HG03457 (cell line): ENCODE measurements at regions not wholly inside any gene's neighbourhood (a gene's known extent, or its start where the extent isn't known, plus 50 kb on each side); places are given as distances from the start of the nearest gene placed in this dataset.
"Not testable (repeated sequence)": the region's sequence is repeated elsewhere in the genome, so short reads cannot be mapped to it uniquely, and the experiment has no call there.

Experiments
- ATAC-seq: cut with Tn5 transposase; IDR thresholded peaks from one replicate; pipeline ENCODE4 v1.9.1; 2021; ENCODE audit warnings: moderate number of reproducible peaks; ENCODE audit not compliant: unreplicated experiment

DNA sequence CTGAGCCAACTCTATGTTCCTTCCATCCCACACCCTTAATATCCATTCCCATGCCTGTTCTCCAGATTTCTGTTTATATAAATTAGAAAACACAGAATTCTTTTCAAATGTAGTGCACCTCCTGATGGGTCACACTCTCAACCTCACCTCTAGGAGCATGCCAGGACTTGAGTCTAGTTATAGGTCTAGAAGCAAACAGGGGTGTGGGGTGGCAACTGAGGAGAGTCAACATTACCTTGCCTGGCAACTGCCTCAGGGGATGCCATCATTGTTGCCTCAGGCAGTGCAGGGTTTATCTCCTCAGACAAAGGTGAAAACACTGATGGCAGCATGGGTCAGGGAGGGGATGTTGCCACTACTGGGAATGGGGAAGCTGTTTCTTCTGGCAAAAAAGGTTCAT is 181.0 kb upstream of the IPO5 start:
- not testable (repeated sequence) for ATAC-seq

DNA sequence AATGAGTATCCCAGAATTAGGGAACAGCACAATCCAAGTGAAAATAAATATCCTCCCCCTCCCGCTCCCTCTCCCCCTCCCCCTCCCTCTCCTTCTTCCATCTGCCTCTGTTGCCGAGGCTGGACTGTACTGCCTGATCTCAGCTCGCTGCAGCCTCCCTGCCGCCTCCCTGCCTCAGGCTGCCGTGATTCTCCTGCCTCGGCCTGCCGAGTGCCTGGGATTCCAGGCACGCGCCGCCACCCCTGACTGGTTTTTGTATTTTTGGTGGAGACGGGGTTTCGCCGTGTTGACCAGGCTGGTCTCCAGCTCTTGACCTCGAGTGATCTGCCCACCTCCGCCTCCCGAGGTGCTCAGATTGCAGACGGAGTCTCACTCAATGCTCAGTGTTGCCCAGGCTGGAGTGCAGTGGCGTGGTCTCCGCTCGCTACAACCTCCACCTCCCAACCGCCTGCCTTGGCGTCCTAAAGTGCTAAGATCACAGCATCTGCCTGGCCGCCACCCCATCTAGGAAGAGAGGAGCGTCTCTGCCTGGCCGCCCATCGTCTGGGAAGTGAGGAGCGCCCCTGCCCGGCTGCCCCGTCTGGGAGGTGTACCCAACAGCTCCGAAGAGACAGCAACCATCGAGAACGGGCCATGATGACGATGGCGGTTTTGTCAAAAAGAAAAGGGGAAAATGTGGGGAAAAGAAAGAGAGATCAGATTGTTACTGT is 178.9 kb upstream of the IPO5 start:
- not testable (repeated sequence) for ATAC-seq

DNA sequence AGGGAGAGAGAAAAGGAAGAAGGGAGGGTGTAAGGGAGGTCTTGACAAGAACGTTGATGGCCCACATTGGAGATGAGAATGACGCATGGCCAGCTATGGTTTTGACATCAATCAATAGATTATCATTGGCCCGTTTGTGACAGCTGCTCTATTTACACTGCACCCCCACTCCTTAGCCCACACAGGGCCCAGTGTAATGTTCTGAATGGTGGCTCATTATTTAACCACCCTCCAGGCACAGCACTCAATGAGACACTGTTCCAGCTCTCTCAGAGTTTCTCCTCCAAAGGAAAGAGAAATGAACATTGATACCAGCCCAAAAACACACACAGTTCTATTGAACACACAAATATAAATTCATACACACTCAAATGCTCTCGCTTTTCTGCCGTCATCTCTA is 173.0 kb upstream of the IPO5 start:
- no peak for ATAC-seq

DNA sequence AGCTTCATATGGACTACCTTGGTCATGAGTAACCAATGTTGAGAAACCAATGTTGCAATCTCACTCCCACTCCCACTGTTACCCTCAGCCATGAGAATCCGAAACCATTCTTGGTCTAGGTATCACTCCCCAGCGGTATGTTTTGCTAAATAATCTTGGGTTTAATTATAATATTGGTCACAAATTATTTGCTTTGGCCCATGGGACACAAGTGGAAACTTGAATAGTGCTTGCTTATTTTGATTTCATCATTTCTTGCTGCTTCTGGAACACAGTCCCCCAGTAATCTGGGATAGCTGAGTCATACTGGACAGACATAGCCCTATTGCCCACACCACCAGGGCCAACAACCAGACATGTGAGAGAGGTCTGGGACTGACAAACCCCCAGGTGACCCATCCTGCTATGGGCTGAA is 171.6 kb upstream of the IPO5 start:
- no peak for ATAC-seq

DNA sequence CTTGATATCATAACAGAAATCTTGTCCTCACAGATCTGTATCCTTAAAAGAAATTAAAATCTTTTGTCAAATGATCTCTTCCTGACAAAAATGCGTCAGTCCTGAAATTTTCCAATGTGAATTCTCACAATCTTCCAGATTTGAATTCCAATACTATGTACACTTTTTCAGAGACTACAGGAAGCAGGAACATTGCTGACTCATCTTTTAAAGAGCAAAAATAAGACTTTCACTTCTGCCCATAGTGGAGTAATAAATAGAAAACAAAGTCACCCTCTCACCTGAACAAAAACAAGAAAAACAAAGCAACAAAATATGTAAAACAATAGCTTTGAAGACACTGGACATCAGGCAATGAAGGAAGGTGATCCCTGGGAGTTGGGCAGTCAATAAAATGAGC is 167.0 kb upstream of the IPO5 start:
- no peak for ATAC-seq

DNA sequence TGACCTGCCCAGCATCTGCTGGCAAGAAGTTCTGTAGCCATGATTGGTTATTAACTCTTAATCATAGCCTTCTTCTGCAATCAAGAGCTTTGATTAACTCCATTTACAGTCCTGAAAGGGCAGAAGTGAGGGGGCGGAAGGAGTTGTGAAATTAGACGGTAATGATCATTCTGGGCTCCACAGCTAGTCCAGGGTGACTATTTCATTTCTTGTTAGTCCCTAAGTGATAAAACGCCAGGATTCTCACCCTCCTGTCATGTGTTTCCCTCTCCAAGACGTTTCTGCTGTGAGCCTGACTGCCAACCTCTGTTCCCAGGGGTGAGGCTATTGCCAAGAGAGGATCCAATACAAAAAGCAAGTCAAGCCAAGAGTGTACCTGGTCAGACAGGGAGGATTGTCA is 155.9 kb upstream of the IPO5 start:
- ATAC-seq: no peak

DNA sequence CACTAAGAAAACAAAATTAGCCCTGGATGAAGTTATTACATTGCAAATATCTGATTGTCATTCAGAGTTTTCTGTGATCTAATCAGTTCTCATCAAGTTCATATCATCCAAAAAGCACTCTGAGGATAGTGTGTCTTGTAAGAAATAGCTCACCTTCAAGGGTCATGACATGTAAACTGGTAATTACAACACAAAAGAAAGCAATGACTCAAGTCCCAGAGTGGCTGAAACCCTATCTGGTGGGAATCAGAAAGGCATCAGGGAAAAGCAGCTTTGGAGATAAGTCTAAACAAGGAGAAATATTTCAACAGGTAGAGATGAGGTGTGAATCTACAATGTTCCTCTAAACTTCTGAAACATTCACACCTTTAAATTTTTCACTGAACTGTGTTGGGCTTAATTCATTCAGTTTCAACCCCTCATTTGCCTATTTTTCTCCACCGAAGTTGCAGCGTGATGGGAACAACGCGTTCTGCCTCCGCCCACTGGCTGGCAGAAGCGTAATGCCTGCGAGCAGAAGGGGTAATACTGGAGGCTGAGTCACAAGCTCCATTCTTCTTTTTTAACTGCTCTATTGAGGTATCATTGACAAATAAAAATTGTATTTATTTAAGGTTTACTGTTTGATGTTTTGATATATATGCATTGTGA is 155.2 kb upstream of the IPO5 start:
- ATAC-seq: no peak

DNA sequence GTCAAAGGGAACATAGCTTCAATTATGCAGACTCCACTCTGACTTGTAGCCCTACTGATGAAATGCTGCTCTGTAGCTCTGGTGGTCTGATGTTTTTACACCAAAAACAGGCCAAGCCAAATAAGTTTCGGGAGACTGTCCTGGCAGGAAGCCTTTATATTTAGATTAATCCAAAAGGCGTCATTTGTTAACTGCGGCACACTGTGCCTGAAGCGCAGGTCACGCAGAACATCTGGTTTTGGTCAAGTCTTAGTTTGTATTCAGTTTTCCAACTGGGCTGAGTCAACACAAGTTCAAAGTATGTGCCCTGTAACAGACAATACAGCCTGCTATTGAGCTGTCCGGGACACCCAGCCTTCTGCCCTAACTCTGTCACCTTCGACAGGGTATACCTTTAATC is 154.6 kb upstream of the IPO5 start:
- ATAC-seq: no peak

DNA sequence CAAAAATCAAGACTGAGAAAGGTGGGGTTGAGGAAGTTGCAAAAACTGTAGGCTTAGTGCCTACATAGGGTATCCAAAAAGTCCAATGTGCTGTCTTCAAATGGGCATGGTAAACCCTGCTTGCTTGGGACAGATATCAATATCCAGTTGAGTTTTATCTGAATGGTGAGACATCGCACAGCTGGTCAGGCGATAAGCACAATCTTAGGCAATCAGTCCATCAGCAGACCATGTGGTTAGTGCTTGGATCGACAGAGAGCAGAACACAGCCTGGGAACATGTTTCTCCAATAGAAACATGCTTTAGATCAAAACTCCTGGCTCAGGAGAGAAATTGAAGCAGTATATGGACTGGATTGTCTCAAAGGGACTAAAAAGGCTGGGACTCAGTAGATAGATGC is 151.3 kb upstream of the IPO5 start:
- ATAC-seq: no peak

DNA sequence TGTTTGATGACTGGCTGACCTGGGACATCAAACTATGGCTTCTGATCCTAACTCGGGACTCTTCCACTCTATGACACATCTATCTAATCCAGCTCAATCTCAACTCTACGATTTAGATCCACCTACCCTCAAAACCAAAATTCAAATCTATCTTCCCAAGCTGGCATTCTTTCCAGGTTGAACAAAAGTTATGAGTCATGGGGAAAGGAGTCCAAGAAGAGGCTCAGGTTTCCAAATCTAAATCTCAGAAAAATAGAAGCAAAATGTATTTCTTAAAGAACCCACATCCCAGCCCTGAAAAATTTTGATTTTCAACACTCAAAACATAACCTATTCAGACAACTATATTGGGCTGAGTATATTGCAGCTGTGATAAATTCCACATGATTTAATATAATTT is 143.9 kb upstream of the IPO5 start:
- ATAC-seq: no peak

DNA sequence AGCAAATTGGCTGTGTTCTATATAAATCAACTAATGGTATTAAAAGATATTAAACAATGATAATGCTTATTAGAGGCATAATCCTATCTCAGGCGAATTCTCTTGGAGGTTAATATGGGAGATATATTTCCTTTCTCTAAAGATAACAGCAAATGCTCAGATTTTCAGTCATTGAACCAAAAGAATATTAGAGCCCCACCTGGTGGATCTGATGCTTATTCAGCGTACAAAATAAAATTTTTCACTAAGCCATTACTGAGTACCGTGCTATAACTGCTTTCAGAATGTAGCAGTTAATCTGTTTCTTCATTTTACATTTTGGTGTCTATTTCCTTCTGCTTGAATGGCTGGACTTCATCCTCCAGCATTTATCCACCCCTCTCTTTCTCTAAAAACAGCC is 143.3 kb upstream of the IPO5 start:
- ATAC-seq: no peak

DNA sequence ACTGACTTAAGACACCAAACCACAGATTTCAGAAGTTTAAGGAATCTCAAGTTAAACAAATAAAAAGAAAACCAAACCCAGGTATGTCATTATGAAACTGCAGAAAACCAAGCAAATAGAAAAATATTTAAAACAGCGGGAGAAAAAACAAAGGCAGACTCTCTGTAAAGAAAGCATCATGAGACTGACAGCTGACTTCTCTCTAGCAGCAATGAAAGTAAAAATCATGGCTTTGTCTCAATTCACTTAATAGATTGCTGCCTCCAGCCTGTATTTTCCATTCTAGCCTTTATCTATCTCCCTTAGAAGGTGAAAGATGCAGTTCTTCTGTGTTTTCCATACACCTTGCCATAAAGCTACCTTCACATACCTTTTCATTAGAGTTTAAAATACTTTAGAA is 131.1 kb upstream of the IPO5 start:
- ATAC-seq: no peak

DNA sequence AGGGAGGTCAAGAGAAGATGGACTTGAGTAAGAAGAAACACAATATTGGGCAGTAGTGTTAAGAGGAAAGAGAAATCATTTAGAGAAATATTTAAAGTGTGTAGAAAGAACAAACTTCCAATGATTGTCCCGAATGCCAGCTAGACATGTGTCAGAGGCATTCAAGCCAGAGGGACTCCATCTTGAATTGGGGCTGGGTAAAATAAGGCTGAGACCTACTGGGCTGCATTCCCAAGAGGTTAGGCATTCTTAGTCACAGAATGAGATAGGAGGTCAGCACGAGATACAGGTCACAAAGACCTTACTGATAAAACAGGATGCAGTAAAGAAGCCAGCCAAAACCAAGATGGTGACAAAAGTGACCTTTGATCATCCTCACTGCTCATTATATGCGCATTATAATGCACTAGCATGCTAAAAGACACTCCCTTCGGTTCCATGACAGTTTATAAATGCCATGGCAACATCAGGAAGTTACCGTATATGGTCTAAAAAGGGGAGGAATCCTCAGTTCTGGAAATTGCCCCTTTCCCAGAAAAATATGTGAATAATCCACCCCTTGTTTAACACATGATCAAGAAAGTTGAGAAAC is 127.0 kb upstream of the IPO5 start:
- ATAC-seq: no peak

DNA sequence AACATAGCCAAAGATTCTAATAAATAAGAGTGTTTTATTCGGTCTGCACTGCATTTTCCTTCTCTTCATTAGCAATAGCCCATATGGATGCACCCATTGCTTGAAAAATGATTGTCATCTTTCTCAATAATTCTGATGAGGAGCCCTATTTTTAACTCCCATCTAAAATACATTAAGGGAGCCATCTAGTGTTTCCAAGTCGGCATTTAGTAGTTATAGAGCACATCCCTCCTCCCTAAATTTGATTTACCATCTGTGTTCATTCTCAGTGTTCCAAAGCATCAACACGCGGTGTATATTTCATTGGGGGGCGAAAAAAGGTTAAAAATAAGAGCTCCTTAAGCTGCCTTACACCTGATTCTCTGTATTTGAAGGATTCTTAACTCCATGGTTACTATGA is 119.2 kb upstream of the IPO5 start:
- ATAC-seq: no peak

DNA sequence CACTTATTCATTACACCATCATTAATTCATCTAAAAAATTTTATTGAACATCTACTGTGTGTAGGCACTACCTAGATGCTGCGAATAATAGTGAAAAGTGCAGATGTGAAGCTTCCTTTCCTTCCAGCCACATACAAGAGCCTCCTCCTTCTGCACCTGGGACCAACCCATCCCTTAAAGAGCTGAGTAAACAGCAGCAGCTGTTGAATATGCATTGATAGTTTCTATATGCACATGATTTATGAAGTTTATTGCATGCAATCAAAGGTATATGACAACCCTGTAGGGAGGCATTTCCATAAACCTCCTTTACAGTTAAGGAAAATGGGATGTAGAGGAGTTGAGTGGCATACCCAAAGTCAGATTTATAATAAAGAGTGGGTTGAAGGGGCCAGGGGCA is 110.3 kb upstream of the IPO5 start:
- ATAC-seq: no peak

DNA sequence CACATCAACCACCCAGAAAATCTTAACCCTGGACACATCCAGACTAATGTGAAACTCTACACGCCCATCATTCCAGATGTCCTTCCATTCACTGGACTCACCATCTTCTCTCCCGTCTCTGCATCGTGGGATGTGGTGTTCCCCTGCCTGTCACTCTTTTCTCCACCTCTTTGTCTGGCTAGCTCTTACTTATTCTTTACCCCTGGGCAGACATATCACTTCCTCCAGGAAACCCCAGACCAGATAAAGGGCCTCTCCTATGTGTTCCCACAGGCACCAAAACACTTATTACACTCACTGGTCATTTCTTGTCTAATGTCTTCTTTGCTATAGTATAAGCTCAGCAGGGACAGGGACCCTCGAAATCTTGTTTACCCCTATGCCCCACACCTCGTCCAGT is 109.3 kb upstream of the IPO5 start:
- no peak for ATAC-seq

DNA sequence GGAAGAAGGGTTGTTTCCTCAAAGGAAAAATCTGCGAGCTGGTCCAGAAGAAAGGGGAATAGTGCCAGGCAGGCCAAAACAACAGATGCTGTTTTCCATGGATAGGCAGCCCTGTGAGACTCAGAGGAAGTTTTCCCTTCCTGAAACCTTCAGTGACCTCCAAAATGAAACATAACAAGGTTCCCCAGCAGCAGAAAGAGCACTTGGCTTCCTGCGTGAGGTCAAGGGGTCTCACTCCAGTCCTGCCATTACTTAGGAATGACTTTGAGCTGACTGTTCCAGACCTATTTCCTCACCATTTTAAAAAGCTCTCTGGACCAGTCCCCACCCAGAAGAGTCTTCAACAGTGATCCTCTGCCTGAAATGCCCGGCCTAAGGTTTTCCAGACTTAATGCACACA is 104.6 kb upstream of the IPO5 start:
- no peak for ATAC-seq

DNA sequence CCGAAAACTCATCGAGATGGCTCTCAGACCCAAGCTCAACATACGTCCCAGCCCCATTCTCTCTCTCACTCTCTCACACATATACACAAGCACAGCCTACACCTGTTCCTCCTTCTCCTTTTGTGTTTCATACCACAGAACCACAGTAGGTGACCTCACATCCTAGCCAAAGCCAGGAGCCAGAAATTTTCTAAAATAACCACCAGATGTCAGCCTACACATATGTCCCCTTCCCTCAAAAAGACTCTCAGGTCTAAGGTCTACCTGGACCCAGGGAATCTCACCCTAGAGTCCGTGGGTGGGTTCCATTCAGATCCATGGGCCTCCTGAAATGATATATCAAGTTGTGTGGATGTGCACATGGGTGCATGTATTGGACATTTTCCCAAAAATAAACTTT is 104.2 kb upstream of the IPO5 start:
- ATAC-seq: peak; percentile 91

DNA sequence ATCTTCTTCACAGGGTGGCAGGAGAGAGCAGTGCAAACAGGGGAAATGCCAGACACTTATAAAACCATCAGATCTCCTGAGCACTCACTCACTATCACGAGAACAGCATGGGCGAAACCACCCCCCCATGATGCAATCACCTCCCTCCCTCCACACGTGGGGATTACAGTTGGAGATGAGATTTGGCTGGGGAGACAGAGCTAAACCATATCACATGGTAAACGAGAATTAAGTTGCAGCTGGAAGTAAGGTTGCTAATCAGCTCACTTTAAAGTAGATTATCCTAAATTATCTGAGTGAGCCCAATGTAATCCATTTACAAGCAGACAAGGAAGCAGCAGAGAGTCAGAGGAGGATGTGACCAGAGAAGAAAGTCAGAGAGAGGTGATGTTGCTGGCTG is 102.2 kb upstream of the IPO5 start:
- ATAC-seq: no peak

DNA sequence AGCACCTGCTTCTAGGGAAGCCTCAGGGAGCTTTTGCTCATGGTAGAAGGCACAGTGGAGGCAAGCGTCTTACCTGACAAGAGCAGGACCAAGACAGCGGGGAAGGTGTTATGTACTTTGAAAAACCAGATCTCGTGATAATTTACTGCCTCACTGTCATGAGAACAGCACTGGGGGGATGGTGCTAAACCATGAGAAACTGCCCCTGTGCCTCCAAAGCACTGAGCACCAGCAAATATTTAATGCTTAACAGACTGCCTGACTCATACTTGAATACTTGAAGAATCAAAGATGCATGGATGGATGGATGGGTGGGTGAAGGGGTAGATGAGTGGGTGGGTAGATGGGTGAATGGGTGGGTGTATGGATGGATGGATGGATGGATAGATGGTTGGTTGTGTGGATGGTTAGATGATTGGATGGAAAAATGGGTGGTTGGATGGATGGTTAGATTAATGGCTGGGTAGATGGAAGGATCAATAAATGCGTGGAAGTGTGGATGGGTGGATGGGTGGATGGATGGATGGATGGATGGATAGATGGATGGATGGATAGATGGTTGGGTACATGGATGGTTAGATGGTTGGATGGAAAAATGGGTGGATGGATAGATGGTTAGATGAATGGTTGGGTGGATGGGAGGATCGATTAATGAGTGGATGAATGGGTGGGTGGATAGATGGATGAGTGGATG is 101.1 kb upstream of the IPO5 start:
- no peak for ATAC-seq

DNA sequence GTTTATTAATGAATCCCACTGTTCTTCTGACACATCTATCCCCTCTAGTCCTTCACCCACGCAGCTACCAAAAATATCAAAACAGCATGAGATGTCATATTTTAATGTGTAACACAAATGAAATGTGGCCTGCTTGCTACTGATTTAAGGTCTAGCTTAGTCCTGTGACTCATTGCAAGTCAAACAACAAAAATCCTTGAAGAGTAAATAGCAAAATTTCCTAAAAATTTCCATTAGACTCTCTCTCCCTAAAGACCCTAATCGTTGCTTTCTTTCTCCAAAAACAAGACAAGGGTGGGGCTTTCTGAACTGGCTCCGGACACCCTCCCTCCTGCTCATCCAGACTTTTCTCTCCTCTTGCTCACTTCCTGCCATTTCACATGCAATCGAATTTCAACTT is 99.9 kb upstream of the IPO5 start:
- ATAC-seq: no peak
